GM18951 (cell line): ENCODE measurements at regions not wholly inside any gene's neighbourhood (a gene's known extent, or its start where the extent isn't known, plus 50 kb on each side); places are given as distances from the start of the nearest gene placed in this dataset.

Source experiments
- POLR2A ChIP-seq: IDR thresholded peaks from 4 replicates; pipeline ENCODE4 v1.6.1; 2011; ENCODE audit warnings: mild to moderate bottlenecking; ENCODE audit not compliant: insufficient read length, insufficient read depth; ENCODE audit errors: extremely low read depth
- in situ Hi-C: fragments of 300-500 bp; cut with MboI; formaldehyde crosslinking; loops from one replicate; pipeline ENCODE4 v1.12.0; 2022; ENCODE audit warnings: low sequenced_read_pairs, mixed read lengths, inconsistent platforms; ENCODE audit not compliant: unreplicated experiment

GRCh38 chr6:120556491-120556890, 777.8 kb downstream of the TBC1D32 start:
- no peak for TF ChIP-seq POLR2A
- in situ Hi-C loops: no loop called here

GRCh38 chr6:120553353-120553752, 780.9 kb downstream of the TBC1D32 start:
- no peak for TF ChIP-seq POLR2A
- in situ Hi-C loops: no loop called here

GRCh38 chr6:120545353-120545752, 788.9 kb downstream of the TBC1D32 start:
- no peak for TF ChIP-seq POLR2A
- in situ Hi-C loops: no loop called here

- TF ChIP-seq POLR2A: no peak
- in situ Hi-C loops: no loop called here
These were observed 799.3 kb downstream of the TBC1D32 start for GRCh38 chr6:120534954-120535353.

GRCh38 chr6:120526576-120526975, 807.7 kb downstream of the TBC1D32 start:
- in situ Hi-C loops: no loop called here

GRCh38 chr6:120514544-120514943, 819.7 kb downstream of the TBC1D32 start:
- TF ChIP-seq POLR2A: no peak
- in situ Hi-C loops: no loop called here

More at GRCh38 chr6:120526576-120526975, 807.7 kb downstream of the TBC1D32 start:
- no peak for TF ChIP-seq POLR2A

GRCh38 chr6:120511712-120512111, 822.6 kb downstream of the TBC1D32 start:
- TF ChIP-seq POLR2A: no peak
- in situ Hi-C loops: no loop called here

- TF ChIP-seq POLR2A: no peak
- in situ Hi-C loops: no loop called here
These were observed 835.6 kb downstream of the TBC1D32 start for GRCh38 chr6:120498711-120499110.

GRCh38 chr6:120496661-120497060, 837.6 kb downstream of the TBC1D32 start:
- no peak for TF ChIP-seq POLR2A
- in situ Hi-C loops: no loop called here

GRCh38 chr6:120493505-120493904, 840.8 kb downstream of the TBC1D32 start:
- no peak for TF ChIP-seq POLR2A

GRCh38 chr6:120489941-120490340, 844.3 kb downstream of the TBC1D32 start:
- in situ Hi-C loops: no loop called here
- TF ChIP-seq POLR2A: no peak

More at GRCh38 chr6:120493505-120493904, 840.8 kb downstream of the TBC1D32 start:
- in situ Hi-C loops: no loop called here

- TF ChIP-seq POLR2A: no peak
- in situ Hi-C loops: no loop called here
These were observed 850.1 kb downstream of the TBC1D32 start for GRCh38 chr6:120484146-120484545.

- in situ Hi-C loops: no loop called here
- TF ChIP-seq POLR2A: no peak
These were observed 855.6 kb downstream of the TBC1D32 start for GRCh38 chr6:120478650-120479049.

- no peak for TF ChIP-seq POLR2A
- in situ Hi-C loops: no loop called here
These were observed 860.5 kb downstream of the TBC1D32 start for GRCh38 chr6:120473804-120474203.

- in situ Hi-C loops: no loop called here
- TF ChIP-seq POLR2A: no peak
These were observed 865.8 kb downstream of the TBC1D32 start for GRCh38 chr6:120468486-120468885.
